GM19240 (cell line): ENCODE measurements at regions not wholly inside any gene's neighbourhood (a gene's known extent, or its start where the extent isn't known, plus 50 kb on each side); places are given as distances from the start of the nearest gene placed in this dataset.
"Not testable (repeated sequence)": the region's sequence is repeated elsewhere in the genome, so short reads cannot be mapped to it uniquely, and the experiment has no call there.

Experiments
- DNase-seq: peaks from one replicate; pipeline ENCODE4 v3.0.0; 2011; ENCODE audit warnings: low spot score; ENCODE audit not compliant: insufficient read length

- DNase-seq: peak; percentile 24
These were observed 72.1 kb upstream of the LYZL2 start for GRCh38 chr10:30701451-30702173.

DNA sequence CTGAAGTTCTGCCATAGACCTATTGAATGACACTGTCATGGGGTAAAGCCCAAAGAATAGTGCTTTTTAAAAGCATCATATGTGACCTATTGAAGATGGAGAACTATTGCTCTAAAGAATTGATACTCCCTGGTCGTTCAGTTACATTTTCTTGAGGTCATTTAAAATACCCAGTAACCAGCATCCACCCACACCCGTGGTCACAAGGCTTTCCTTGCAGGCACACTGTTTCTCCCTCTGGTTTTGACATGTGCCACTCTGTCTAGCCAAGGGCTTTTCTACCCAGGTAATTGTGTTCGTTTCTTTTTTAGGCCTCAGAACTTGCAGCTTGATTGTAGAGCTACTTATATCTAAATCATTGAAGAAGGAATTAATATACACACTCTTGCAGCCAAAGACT is 68.3 kb upstream of the LYZL2 start:
- no peak for DNase-seq

DNA sequence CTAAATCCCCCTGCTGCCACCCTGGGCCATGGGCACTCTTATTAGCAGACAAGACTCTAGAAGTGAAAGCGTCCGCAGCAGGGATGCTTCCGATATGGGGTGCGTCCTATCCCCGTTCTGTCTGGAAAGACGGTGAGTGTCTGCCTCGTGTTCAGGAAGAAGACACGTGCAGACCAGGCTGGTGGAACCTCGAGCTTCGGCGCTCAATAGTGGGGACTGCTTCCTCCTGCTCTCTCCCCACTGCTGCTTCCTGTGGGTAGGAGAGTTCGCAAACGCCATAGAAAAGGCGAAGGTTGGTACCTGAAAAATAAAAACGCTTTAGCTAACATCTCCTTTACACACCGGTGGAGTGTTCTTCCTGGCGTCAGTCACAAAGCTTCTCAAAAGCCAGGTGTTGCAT is 67.7 kb upstream of the LYZL2 start:
- DNase-seq: not testable (repeated sequence)

DNA sequence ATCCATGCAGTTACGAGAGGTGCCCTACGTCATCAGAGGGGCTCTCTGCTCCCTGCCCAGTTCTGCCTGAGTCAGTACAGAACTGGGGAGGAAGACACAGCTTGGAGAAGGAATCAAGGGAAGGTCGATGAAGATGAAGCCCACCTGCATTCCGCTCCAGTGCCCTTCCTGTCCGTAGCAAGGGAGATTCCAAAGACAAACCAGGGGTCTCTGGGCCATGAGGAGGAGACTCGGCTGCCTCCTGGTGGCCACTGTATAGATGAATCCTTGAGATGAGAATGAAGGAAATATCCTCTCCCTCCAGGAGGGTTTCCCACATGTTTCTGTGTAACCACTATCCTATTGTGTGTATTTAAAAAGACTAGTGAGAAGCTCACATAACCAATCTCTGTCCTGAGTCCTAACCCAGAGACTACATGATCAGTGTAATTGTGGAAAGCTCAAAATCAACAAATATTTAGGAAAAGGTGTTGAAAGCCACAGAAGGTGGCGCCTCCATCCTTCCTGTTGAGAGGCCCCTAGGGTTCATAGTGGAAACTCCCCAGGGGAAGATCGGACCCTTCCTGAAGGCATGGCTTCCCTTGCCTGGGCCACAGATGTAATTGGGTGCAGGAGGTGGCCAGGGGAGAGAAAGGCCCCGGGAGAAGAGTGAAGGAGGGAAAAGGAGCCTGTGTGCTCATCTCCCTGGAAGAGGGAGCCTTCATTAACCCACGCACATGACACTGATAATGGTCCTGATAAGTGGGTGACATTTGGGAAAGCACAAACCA is 67.0 kb upstream of the LYZL2 start:
- not testable (repeated sequence) for DNase-seq

DNA sequence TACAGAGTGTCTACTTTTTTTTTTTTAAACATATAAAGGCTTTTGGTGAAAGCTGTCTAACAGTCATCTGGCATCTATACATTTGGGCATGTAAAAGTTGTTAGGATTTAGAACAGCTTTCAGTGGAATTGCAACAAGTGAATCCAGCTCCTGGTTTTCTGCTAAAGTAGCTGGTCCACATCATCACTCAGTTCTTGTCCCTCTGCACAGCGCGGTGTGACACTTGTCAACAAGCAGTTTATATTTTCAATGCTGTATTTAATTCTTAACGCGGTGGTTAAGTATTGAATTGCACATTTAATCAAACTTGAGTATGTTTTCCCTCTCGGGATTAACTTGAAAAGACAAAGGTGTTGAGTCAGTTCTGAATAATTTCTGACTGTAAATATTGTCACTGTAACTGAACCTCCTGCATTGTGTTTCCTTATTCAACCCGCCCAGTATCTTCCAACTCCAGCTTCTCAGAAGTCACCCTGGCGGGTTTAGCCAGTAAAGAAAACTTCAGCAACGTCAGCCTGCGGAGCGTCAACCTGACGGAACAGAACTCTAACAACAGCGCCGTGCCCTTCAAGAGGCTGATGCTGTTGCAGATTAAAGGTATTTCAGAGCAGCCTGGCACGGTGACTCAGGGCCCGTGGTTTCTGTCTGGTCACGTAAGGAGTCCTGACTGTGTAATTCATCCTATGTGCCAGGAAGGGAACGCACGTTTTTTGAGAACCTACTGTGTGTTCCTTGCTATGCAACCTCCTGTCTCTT is 66.1 kb upstream of the LYZL2 start:
- DNase-seq: not testable (repeated sequence)

DNA sequence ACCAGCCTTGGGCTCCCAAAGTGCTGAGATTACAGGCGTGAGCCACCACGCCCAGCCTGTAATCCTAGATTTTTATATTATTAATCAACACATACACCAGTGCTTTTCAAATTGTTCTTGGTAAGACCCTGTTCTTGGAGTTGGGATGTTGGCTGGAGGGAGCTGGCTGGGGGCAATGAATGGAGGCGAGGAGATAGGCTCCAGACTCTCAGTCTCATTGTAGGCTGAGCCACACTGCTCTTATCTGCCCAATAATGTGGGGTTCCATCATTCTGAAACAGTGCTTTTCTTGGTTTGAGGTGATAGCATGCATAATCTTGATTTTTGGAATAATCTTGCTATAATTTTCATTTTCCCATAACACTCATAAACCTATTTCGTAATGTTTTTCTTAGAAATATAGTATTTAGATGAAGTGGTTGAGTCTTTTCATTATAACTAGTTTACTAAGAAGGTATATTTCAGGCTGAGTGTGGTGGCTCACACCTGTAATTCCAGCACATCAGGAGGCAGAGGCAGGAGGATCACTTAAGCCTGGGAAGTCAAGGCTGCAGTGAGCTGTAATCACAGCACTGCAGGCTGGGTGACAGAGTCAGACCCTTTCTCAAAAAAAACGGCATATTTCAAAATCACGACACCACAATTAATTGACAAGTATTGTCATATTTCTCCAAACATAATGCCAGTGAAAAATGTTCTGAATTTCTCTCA is 65.1 kb upstream of the LYZL2 start:
- DNase-seq: no peak

GRCh38 chr10:30691639-30692015 is 62.1 kb upstream of the LYZL2 start:
- no peak for DNase-seq

- not testable (repeated sequence) for DNase-seq
These were observed 61.5 kb upstream of the LYZL2 start for GRCh38 chr10:30690948-30691638.

- no peak for DNase-seq
These were observed 58.9 kb upstream of the LYZL2 start for GRCh38 chr10:30688456-30688855.

GRCh38 chr10:30687698-30688213 is 58.2 kb upstream of the LYZL2 start:
- DNase-seq: peak; percentile 58

DNA sequence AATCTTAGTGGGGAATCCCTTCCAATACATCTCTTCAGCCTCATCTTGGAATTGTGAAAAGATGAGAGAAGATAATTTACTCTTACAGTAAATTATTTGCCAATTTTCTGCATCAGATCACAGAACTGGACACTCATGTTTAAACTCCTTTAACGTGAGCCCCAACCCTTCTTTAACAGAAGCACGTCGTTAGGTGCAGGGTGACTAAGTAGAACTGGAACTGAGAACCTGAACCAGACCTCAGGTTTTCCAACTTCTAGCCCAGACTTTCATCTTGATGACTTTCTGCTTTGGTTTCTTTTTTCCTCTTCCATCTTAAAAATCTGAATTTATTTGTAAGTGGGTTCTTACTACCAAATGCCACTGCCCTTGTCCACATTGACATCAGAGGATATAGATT is 57.2 kb upstream of the LYZL2 start:
- no peak for DNase-seq

DNA sequence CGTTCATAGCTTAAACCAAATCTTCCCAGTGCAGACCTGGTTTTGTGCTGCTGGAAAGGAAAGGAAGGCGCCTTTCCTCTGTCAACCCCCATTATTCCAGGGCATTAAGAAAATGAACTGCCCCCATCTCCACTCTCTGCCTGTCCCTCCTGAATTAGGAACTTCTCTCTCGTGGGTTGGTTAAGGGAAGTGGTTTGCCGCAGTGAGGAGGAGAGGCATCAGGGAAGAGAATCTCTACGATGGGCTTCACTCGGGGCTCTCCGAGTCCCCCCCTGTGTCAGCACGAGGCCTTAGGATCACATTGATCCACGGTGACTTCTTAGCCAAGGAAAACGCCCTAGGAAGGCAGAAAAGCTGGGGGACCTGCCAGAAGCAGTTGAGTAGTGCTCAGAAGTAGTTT is 53.9 kb upstream of the LYZL2 start:
- DNase-seq: no peak

- not testable (repeated sequence) for DNase-seq
These were observed 53.0 kb upstream of the LYZL2 start for GRCh38 chr10:30682377-30683199.

DNA sequence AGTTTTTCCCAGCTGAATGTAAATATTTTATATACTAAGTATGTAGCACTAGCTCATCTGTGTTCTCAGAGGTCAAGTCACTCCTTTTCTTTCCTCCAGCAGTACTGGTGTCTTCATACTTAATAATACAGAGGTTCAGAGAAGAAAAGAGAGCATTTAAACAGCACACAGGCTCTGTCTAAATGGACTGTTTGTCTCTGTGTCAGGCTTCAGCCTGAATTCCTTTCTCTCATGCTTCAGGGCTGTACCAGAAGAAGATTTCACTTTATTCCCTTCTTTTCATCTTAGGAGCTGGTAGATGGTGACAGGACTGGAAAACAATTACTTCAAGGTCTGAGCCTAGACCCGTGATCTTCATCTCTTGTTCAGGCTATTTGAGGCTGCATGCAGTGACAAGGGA is 51.4 kb upstream of the LYZL2 start:
- no peak for DNase-seq
